Spleen (tissue), 11 donors: ENCODE measurements at regions not wholly inside any gene's neighbourhood (a gene's known extent, or its start where the extent isn't known, plus 50 kb on each side); places are given as distances from the start of the nearest gene placed in this dataset.

ENCODE experiments used
- DNase-seq: peaks from one replicate; pipeline ENCODE4 v3.0.0-alpha.2; 2020
- H3K27ac ChIP-seq, 8 donors: fragments of 200-600 bp; sonication (generic) in 7 of 8; 1 replicate in 4 of 8; 2 replicates in 4 of 8; pipeline versions ENCODE4 v1.5.0 to v1.8.0; 2016 to 2021; ENCODE audit warnings: inconsistent platforms in 4 of 8, mild to moderate bottlenecking in 4 of 8, moderate library complexity in 1 of 8
- H3K27me3 ChIP-seq, 7 donors: fragments of 200-600 bp; sonication (generic) in 6 of 7; replicated peaks in 1 of 7; 1 replicate in 4 of 7; 2 replicates in 3 of 7; pipeline versions ENCODE4 v1.5.0 to v1.8.0; 2016 to 2021; ENCODE audit warnings: inconsistent platforms in 3 of 7, mild to moderate bottlenecking in 1 of 7
- H3K36me3 ChIP-seq, 6 donors: fragments of 200-600 bp; sonication (generic) in 5 of 6; 1 replicate in 4 of 6; 2 replicates in 2 of 6; pipeline versions ENCODE4 v1.5.0 to v1.8.0; 2016 to 2021; ENCODE audit warnings: inconsistent platforms in 2 of 6
- H3K4me1 ChIP-seq, 6 donors: fragments of 200-600 bp; sonication (generic) in 5 of 6; 1 replicate in 3 of 6; 2 replicates in 3 of 6; pipeline versions ENCODE4 v1.5.0 to v1.8.0; 2016 to 2021; ENCODE audit warnings: inconsistent platforms in 3 of 6
- H3K4me3 ChIP-seq, 8 donors: fragments of 200-600 bp; sonication (generic) in 7 of 8; 1 replicate in 4 of 8; 2 replicates in 4 of 8; pipeline versions ENCODE4 v1.5.0 to v1.8.0; 2016 to 2021; ENCODE audit warnings: inconsistent platforms in 4 of 8, mild to moderate bottlenecking in 4 of 8, moderate library complexity in 2 of 8
- H3K9me3 ChIP-seq, 8 donors: fragments of 200-600 bp; sonication (generic) in 7 of 8; 1 replicate in 4 of 8; 2 replicates in 4 of 8; pipeline versions ENCODE4 v1.5.0 to v1.8.0; 2016 to 2021; ENCODE audit warnings: inconsistent platforms in 4 of 8
- POLR2A ChIP-seq, 3 donors: fragments of 450-650 bp; IDR thresholded peaks; one replicate each; pipeline ENCODE4 v1.5.1; 2017; ENCODE audit warnings: antibody characterized with exemption in 3 of 3, mild to moderate bottlenecking in 1 of 3
- POLR2AphosphoS5 ChIP-seq, 3 donors: sonication (generic); formaldehyde crosslinking; IDR thresholded peaks; one replicate each; pipeline ENCODE4 v1.5.1; 2017; ENCODE audit warnings: antibody characterized with exemption in 3 of 3
- WGBS, 5 donors: extraction: QIAGEN DNeasy Blood & Tissue Kit in 3 of 5; methylation state at CpG; one replicate each; pipeline versions ENCODE4 v1.1.5 to v1.1.7; 2013 to 2018; 5-methylcytosine and 5-hydroxymethylcytosine counted together
- intact Hi-C: fragments of 100-400 bp; cut with DNase I; formaldehyde crosslinking; loops from one replicate; pipeline ENCODE4 v1.15.0; 2023; ENCODE audit warnings: low total_unique reads
- TF ChIP-seq, protein P1 (sequence below), 11 experiments: fragments of 200-600 bp in 7 of 11; fragments of 450-650 bp in 4 of 11; sonication (generic) in 4 of 11; IDR thresholded peaks in 8 of 11; conservative IDR thresholded peaks in 3 of 11; 1 replicate in 7 of 11; 2 replicates in 4 of 11; pipeline versions ENCODE4 v1.4.0 to v1.8.0; 2016 to 2021; ENCODE audit warnings: antibody characterized with exemption in 11 of 11, inconsistent platforms in 4 of 11, mild to moderate bottlenecking in 1 of 11
- donor health status: healthy with polysubstance abuse.
- donor health status: DM: no; HTN: no; CAD: no; lungs with moderate emphysema.
- donor health status: DM: no; HTN: no; CAD: no.
- donor health status: Bipolar disorder and iron deficiency.
- donor health status: healthy.
- donor health status: DM: no; HTN: no; CAD: no.
- donor health status: DM: yes; HTN: yes; CAD: no.

DNA sequence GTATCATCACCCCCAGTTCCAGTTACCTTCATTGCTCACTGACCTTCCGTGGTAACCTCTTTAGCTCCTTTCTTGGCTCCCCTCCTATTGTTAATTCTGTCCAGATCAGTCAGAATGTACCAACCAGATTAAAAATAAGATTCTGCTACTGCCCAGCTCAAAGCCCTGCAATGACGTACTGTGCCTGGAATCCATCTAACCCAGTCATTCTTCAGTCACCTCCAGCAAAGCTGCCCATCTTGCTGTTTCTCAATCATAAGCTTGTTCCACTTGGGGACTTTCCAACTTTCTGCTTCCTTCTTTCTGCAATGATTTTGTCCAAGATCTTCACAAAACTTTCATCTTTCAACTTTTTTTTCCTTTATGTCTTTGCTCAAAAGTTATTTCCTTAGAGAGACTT is 512.0 kb upstream of the ZNF385D start:
- 69 to 86% (median 79%) methylated on average over 2 of the region's 2 CpGs for WGBS, 5 donors
- Histone ChIP-seq H3K4me3 (no peak overlapping the region), H3K27ac (no peak overlapping the region), H3K27me3 (no peaks in the 10 kb centered on the region), H3K36me3 (no peaks in the 10 kb centered on the region), H3K4me1 (no peaks in the 10 kb centered on the region), H3K9me3 (no peaks in the 10 kb centered on the region)
- intact Hi-C loops, result no loop called here
- TF ChIP-seq POLR2AphosphoS5 (IDR thresholded peaks at IDR 0.05) (no peak), POLR2A (IDR thresholded peaks at IDR 0.05) (no peak)
- TF ChIP-seq, protein P1, sequence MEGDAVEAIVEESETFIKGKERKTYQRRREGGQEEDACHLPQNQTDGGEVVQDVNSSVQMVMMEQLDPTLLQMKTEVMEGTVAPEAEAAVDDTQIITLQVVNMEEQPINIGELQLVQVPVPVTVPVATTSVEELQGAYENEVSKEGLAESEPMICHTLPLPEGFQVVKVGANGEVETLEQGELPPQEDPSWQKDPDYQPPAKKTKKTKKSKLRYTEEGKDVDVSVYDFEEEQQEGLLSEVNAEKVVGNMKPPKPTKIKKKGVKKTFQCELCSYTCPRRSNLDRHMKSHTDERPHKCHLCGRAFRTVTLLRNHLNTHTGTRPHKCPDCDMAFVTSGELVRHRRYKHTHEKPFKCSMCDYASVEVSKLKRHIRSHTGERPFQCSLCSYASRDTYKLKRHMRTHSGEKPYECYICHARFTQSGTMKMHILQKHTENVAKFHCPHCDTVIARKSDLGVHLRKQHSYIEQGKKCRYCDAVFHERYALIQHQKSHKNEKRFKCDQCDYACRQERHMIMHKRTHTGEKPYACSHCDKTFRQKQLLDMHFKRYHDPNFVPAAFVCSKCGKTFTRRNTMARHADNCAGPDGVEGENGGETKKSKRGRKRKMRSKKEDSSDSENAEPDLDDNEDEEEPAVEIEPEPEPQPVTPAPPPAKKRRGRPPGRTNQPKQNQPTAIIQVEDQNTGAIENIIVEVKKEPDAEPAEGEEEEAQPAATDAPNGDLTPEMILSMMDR (IDR thresholded peaks at IDR 0.05 in 8 of 11, conservative IDR thresholded peaks at IDR 0.05 in 3 of 11), result no peak
- no peak for DNase-seq

DNA sequence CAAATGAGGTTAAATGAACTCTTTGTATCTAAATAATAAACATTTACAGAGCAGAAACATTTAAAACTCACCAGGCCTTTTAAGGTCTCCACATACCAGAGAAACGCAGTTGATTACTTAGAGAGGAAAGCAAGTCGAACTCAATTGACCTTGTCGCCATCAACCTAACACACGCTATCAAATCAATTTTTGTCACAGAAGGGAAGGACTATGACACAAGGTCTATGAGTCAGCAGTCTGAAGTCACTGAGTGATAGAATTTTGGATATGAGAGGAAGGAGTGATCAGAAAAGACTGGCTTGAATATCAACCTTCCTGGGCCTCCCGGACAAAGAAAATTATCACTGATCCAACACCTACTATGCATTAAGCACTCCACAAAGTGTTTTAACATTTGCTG is 514.4 kb upstream of the ZNF385D start:
- TF ChIP-seq POLR2AphosphoS5 (IDR thresholded peaks at IDR 0.05) (no peak), POLR2A (IDR thresholded peaks at IDR 0.05) (no peak)
- TF ChIP-seq, protein P1 (IDR thresholded peaks at IDR 0.05 in 8 of 11, conservative IDR thresholded peaks at IDR 0.05 in 3 of 11), result no peak
- no peak overlapping the region for H3K4me3 ChIP-seq
- no peaks in the 10 kb centered on the region for H3K9me3 ChIP-seq
- H3K27ac ChIP-seq, result no peak overlapping the region
- WGBS, 5 donors, result 75 to 86% (median 77%) methylated on average over 5 of the region's 5 CpGs
- no peaks in the 10 kb centered on the region for H3K36me3 ChIP-seq
- DNase-seq, result no peak
- H3K27me3 ChIP-seq, result no peaks in the 10 kb centered on the region
- intact Hi-C loops, result no loop called here
- no peaks in the 10 kb centered on the region for H3K4me1 ChIP-seq

DNA sequence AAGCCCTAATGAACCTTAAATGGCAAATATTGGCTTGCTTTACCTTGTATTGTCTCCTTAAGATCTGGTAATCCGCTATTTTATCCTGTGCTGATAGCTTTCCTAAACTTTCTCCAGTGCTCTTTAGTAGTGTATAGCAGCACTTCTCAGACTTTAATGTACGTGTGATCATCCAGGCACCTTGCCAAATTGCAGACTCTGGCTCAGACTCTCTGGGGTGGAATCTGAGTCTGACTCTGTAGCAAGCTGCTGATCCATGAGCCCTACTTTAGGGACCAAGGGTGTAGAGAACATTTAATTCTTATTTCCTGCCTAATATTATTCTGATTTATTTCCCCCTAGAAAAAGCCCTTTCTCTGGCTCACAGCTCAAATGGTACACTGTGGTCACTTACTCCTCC is 518.8 kb upstream of the ZNF385D start:
- H3K27me3 ChIP-seq, result no peaks in the 10 kb centered on the region
- 59 to 72% (median 68%) methylated on average over 2 of the region's 2 CpGs for WGBS, 5 donors
- no peak for TF ChIP-seq POLR2A (IDR thresholded peaks at IDR 0.05)
- TF ChIP-seq POLR2AphosphoS5 (IDR thresholded peaks at IDR 0.05), result no peak
- TF ChIP-seq, protein P1 (IDR thresholded peaks at IDR 0.05 in 8 of 11, conservative IDR thresholded peaks at IDR 0.05 in 3 of 11), result no peak
- no peak for DNase-seq
- no peak overlapping the region for H3K4me3 ChIP-seq
- no peak overlapping the region for H3K27ac ChIP-seq
- no peaks in the 10 kb centered on the region for H3K4me1 ChIP-seq
- intact Hi-C loops, result no loop called here
- H3K9me3 ChIP-seq, result no peaks in the 10 kb centered on the region
- no peaks in the 10 kb centered on the region for H3K36me3 ChIP-seq

DNA sequence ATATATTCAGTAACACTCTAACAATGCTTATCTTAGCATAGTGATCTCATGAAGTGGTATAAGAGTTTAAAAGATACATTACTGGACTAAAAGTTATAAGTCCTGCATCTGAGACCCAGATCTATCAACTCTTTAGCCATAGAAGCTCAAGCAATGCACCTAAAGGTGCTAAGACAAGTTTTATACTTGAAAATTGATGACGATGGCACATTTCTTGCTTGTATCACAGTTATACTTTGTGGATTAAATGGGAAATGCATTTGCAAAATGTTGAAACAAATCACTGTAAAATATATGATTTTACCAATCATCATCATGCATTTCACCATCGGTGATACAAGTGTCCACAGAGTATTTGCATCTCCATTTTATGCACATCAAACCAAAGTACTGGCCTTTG is 525.3 kb upstream of the ZNF385D start:
- DNase-seq, result no peak
- Histone ChIP-seq H3K4me3 (no peak overlapping the region), H3K4me1 (no peaks in the 10 kb centered on the region), H3K27me3 (no peaks in the 10 kb centered on the region), H3K27ac (no peak overlapping the region), H3K36me3 (no peaks in the 10 kb centered on the region), H3K9me3 (peaks cover 0 to 5% (median 0%) of the 10 kb centered on the region in 8 donors)
- 79 to 94% (median 91%) methylated on average over 2 of the region's 2 CpGs for WGBS, 5 donors
- TF ChIP-seq, protein P1 (IDR thresholded peaks at IDR 0.05 in 8 of 11, conservative IDR thresholded peaks at IDR 0.05 in 3 of 11), result no peak
- TF ChIP-seq POLR2A (IDR thresholded peaks at IDR 0.05) (no peak), POLR2AphosphoS5 (IDR thresholded peaks at IDR 0.05) (no peak)
- intact Hi-C loops, result no loop called here
